Osteocyte (in vitro differentiated cells): ENCODE measurements at regions not wholly inside any gene's neighbourhood (a gene's known extent, or its start where the extent isn't known, plus 50 kb on each side); places are given as distances from the start of the nearest gene placed in this dataset.

Experiments
- DNase-seq: peaks from one replicate; pipeline ENCODE4 v3.0.0; 2021; ENCODE audit warnings: mixed read lengths; ENCODE audit not compliant: unreplicated experiment; ENCODE audit errors: extremely low spot score
- H3K27ac Mint-ChIP-seq: one replicate; pipeline ENCODE4 v1.8.0; 2021; ENCODE audit warnings: mild to moderate bottlenecking, mixed read lengths; ENCODE audit not compliant: unreplicated experiment
- H3K27me3 Mint-ChIP-seq: one replicate; pipeline ENCODE4 v1.8.0; 2021; ENCODE audit warnings: mixed read lengths; ENCODE audit not compliant: unreplicated experiment
- H3K36me3 Mint-ChIP-seq: one replicate; pipeline ENCODE4 v1.8.0; 2021; ENCODE audit warnings: mixed read lengths; ENCODE audit not compliant: unreplicated experiment
- H3K4me1 Mint-ChIP-seq: one replicate; pipeline ENCODE4 v1.8.0; 2021; ENCODE audit warnings: mixed read lengths; ENCODE audit not compliant: unreplicated experiment
- H3K4me3 Mint-ChIP-seq: one replicate; pipeline ENCODE4 v1.8.0; 2021; ENCODE audit warnings: mild to moderate bottlenecking, moderate library complexity, mixed read lengths; ENCODE audit not compliant: unreplicated experiment
- H3K9me3 Mint-ChIP-seq: one replicate; pipeline ENCODE4 v1.8.0; 2021; ENCODE audit warnings: mixed read lengths; ENCODE audit not compliant: unreplicated experiment
- TF ChIP-seq, protein P1 (sequence below): fragments of 200-600 bp; sonication (generic); IDR thresholded peaks from 2 replicates; pipeline ENCODE4 v1.5.0; 2021; ENCODE audit warnings: antibody characterized with exemption, mild to moderate bottlenecking, moderate library complexity

DNA sequence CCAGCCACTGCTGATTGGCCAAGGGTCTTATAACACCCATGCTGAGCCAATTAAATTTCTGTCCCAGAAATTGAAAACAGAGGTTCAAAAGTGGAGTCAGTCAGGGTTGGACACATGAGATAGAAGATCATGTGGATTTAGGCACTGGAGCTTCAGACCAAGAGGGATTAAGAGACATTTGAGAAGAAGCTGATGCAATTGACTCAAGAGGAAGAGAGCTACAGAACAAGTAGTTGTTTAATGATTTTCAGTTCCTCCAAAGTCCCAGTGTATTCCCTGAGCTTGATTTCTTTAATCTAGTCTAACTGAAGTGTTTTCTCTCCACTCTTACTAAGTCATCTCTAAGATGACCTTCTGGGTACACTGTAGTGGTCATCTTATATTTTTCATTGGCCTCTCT lies 227.1 kb downstream of the DUSP10 start:
- H3K27ac Mint-ChIP-seq, result no peak overlapping the region
- H3K36me3 Mint-ChIP-seq, result no peaks in the 10 kb centered on the region
- no peak overlapping the region for H3K4me3 Mint-ChIP-seq
- TF ChIP-seq, protein P1, sequence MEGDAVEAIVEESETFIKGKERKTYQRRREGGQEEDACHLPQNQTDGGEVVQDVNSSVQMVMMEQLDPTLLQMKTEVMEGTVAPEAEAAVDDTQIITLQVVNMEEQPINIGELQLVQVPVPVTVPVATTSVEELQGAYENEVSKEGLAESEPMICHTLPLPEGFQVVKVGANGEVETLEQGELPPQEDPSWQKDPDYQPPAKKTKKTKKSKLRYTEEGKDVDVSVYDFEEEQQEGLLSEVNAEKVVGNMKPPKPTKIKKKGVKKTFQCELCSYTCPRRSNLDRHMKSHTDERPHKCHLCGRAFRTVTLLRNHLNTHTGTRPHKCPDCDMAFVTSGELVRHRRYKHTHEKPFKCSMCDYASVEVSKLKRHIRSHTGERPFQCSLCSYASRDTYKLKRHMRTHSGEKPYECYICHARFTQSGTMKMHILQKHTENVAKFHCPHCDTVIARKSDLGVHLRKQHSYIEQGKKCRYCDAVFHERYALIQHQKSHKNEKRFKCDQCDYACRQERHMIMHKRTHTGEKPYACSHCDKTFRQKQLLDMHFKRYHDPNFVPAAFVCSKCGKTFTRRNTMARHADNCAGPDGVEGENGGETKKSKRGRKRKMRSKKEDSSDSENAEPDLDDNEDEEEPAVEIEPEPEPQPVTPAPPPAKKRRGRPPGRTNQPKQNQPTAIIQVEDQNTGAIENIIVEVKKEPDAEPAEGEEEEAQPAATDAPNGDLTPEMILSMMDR, result no peak
- DNase-seq, result no peak
- H3K9me3 Mint-ChIP-seq, result no peaks in the 10 kb centered on the region
- peaks cover 27% of the 10 kb centered on the region for H3K27me3 Mint-ChIP-seq
- H3K4me1 Mint-ChIP-seq, result no peaks in the 10 kb centered on the region

DNA sequence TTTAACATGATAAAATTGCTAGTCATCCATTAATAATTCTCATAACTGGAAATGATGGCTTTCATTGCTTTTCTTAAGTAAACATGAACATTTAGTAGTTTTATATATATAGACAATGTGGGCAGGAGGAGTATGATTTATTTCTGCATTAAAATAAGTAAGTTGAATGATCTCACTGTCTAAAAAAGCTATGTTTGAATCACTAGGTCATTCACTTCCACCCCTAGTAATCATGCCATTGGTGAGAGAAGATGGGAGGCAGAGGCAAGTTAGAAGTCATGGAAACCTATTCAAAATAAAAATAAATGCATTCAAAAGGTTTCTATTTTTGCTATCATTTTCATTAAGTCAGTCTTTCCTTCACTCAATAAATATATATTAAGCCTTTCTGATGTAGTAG lies 226.4 kb downstream of the DUSP10 start:
- Mint-ChIP-seq H3K9me3 (no peaks in the 10 kb centered on the region), H3K36me3 (no peaks in the 10 kb centered on the region), H3K4me1 (no peaks in the 10 kb centered on the region), H3K27me3 (peaks cover 23% of the 10 kb centered on the region), H3K27ac (no peak overlapping the region), H3K4me3 (no peak overlapping the region)
- TF ChIP-seq, protein P1, result no peak
- no peak for DNase-seq

DNA sequence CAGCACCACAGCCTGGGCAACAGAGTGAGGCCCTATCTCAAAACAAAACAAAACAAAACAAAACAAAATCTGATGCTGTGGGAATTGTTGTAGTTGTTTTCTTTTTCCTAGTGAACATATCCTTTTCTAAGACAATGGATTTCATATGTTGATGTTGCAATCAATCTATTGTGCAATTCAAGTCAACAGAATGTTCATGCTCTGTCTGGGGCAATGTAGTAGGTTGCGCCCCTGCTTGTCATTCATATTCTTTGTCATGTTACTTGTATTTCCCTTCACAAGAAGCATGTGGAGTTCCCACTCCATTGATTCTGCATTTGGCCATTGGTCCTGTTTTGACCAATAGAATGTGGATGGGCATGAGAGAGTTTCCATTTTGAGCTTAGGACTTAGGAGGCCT lies 223.9 kb downstream of the DUSP10 start:
- no peak for DNase-seq
- Mint-ChIP-seq H3K4me1 (no peaks in the 10 kb centered on the region), H3K9me3 (no peaks in the 10 kb centered on the region), H3K4me3 (no peak overlapping the region), H3K27me3 (peaks cover 7% of the 10 kb centered on the region), H3K36me3 (no peaks in the 10 kb centered on the region), H3K27ac (no peak overlapping the region)
- TF ChIP-seq, protein P1, result no peak

DNA sequence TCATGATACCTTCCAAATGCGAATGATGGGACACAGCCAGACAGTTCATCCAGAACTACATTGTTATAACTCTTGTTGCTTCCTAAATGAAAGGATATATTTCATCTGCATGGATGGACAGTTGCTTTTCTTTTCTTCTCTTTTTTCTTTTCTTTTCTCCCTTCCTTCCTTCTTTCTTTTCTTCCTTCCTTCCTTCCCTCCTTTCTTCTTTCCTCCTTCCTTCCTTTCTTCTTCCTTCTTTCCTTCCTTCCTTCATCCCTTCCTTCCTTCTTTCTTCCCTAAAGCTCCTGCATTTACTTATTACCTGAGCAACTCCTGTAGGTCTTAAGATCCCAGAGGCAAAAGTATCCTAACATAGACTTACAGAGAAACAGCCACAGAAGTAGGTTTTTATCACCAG lies 221.6 kb downstream of the DUSP10 start:
- Mint-ChIP-seq H3K36me3 (no peaks in the 10 kb centered on the region), H3K9me3 (no peaks in the 10 kb centered on the region), H3K4me3 (no peak overlapping the region), H3K27ac (no peak overlapping the region), H3K27me3 (peaks cover 7% of the 10 kb centered on the region), H3K4me1 (no peaks in the 10 kb centered on the region)
- no peak for DNase-seq
- TF ChIP-seq, protein P1, result no peak

DNA sequence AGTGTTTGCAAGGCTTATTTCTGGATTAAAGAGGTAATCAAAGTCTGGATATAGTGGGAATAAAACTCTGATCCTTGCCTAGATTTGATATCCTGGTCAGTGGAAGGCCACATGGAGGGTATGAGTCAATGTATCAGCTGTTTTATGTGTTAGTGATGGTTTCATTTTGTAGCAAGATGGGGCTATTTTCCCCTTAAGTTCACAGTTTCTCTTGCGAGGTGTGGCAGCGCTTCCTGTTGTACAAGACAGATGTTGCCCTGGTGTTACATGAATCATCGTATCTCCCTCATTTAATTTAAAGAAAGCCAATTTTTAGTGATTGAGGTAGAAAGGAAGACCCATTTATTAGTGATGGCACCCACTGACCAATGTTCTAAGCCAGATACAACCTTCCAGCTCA lies 220.2 kb downstream of the DUSP10 start:
- TF ChIP-seq, protein P1, result no peak
- peaks cover 11% of the 10 kb centered on the region for H3K27me3 Mint-ChIP-seq
- no peak overlapping the region for H3K27ac Mint-ChIP-seq
- H3K36me3 Mint-ChIP-seq, result no peaks in the 10 kb centered on the region
- no peaks in the 10 kb centered on the region for H3K4me1 Mint-ChIP-seq
- DNase-seq, result no peak
- no peak overlapping the region for H3K4me3 Mint-ChIP-seq
- H3K9me3 Mint-ChIP-seq, result peaks cover 3% of the 10 kb centered on the region
